Immature natural killer cell (primary cell): ENCODE measurements at regions not wholly inside any gene's neighbourhood (a gene's known extent, or its start where the extent isn't known, plus 50 kb on each side); places are given as distances from the start of the nearest gene placed in this dataset.
A peak's percentile ranks its signal among the peaks of the same experiment; 100 is the strongest.

Experiments
- DNase-seq, 3 donors: peaks; one replicate each; pipeline ENCODE4 v3.0.0; 2022; ENCODE audit warnings: mixed read lengths in 1 of 3
- H3K27ac Mint-ChIP-seq, 6 donors: one replicate each; pipeline ENCODE4 v1.8.0; 2020; ENCODE audit warnings: mixed read lengths in 6 of 6, mild to moderate bottlenecking in 5 of 6, inconsistent platforms in 4 of 6, moderate library complexity in 3 of 6
- H3K27me3 Mint-ChIP-seq, 3 donors: one replicate each; pipeline ENCODE4 v1.8.0; 2020 to 2021; ENCODE audit warnings: low read depth in 3 of 3, mild to moderate bottlenecking in 3 of 3, mixed read lengths in 3 of 3, moderate library complexity in 3 of 3, inconsistent platforms in 1 of 3
- H3K36me3 Mint-ChIP-seq, 3 donors: one replicate each; pipeline ENCODE4 v1.8.0; 2020; ENCODE audit warnings: mixed read lengths in 3 of 3, inconsistent platforms in 2 of 3, mild to moderate bottlenecking in 2 of 3
- H3K4me1 Mint-ChIP-seq, 2 donors: one replicate each; pipeline ENCODE4 v1.8.0; 2020; ENCODE audit warnings: inconsistent platforms in 2 of 2, mild to moderate bottlenecking in 2 of 2, mixed read lengths in 2 of 2, moderate library complexity in 1 of 2
- H3K4me3 Mint-ChIP-seq, 5 donors: one replicate each; pipeline ENCODE4 v1.8.0; 2020; ENCODE audit warnings: mild to moderate bottlenecking in 5 of 5, mixed read lengths in 5 of 5, inconsistent platforms in 3 of 5, moderate library complexity in 3 of 5
- H3K9me3 Mint-ChIP-seq, 6 donors: one replicate each; pipeline ENCODE4 v1.8.0; 2020; ENCODE audit warnings: mild to moderate bottlenecking in 6 of 6, mixed read lengths in 6 of 6, inconsistent platforms in 4 of 6, moderate library complexity in 3 of 6

DNA sequence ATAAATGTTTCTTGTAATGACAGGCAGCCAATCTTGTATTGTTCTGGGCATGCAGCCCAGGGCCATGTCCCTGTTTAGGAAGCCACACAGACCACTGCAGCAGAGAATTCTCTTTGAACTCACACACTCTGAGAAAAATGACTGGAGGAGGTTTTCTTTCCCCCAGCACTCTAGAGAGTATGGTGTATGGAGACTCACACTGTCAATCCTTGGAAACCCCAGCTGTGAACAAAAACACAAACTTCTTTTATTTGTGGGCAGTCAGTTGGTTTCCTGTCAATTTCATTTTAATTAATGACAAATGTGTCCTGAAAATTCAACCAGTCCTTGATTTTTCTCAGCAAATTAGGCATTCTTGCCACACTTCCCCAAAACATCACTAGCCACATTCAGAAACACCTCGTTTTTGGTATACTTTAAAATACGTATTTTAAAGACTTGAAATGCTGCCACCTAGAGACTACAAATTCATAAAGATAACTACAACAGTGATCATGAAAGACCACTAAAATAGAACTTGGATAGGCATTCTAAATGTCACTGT lies 52.9 kb upstream of the UFL1 start:
- peak overlapping the region in 1 of 6 donors; percentile 6 for H3K27ac Mint-ChIP-seq
- H3K9me3 Mint-ChIP-seq, result peaks cover 0 to 4% (median 0%) of the 10 kb centered on the region in 6 donors
- H3K27me3 Mint-ChIP-seq, result peaks cover 3 to 4% (median 3%) of the 10 kb centered on the region in 3 donors
- H3K36me3 Mint-ChIP-seq, result no peaks in the 10 kb centered on the region
- peaks cover 25 to 29% of the 10 kb centered on the region in 2 donors for H3K4me1 Mint-ChIP-seq
- peak in 1 of 3 donors; percentile 7 for DNase-seq
- no peak overlapping the region for H3K4me3 Mint-ChIP-seq

GRCh38 chr6:96469312-96469711 lies 52.3 kb upstream of the UFL1 start:
- H3K9me3 Mint-ChIP-seq, result peaks cover 0 to 6% (median under 1%) of the 10 kb centered on the region in 6 donors
- peaks cover 25 to 29% of the 10 kb centered on the region in 2 donors for H3K4me1 Mint-ChIP-seq
- H3K27me3 Mint-ChIP-seq, result peaks cover 3 to 6% (median 6%) of the 10 kb centered on the region in 3 donors
- no peak overlapping the region for H3K4me3 Mint-ChIP-seq
- DNase-seq, result no peak
- H3K27ac Mint-ChIP-seq, result no peak overlapping the region
- H3K36me3 Mint-ChIP-seq, result no peaks in the 10 kb centered on the region

- H3K4me3 Mint-ChIP-seq, result no peak overlapping the region
- H3K4me1 Mint-ChIP-seq, result peaks cover 19 to 22% of the 10 kb centered on the region in 2 donors
- no peaks in the 10 kb centered on the region for H3K36me3 Mint-ChIP-seq
- H3K27ac Mint-ChIP-seq, result no peak overlapping the region
- peaks cover 0 to 10% (median 1%) of the 10 kb centered on the region in 6 donors for H3K9me3 Mint-ChIP-seq
- no peak for DNase-seq
- peaks cover 3 to 9% (median 6%) of the 10 kb centered on the region in 3 donors for H3K27me3 Mint-ChIP-seq
Measured at GRCh38 chr6:96470296-96470695, 51.3 kb upstream of the UFL1 start.
